Neural progenitor cell (in vitro differentiated cells): ENCODE measurements at regions not wholly inside any gene's neighbourhood (a gene's known extent, or its start where the extent isn't known, plus 50 kb on each side); places are given as distances from the start of the nearest gene placed in this dataset.

Experiments
- DNase-seq: peaks from one replicate; pipeline ENCODE4 v3.0.0-alpha.2; 2016; ENCODE audit warnings: low spot score
- H2AFZ ChIP-seq: fragments of 200-600 bp; sonication (generic); replicated peaks from 2 replicates; pipeline ENCODE4 v1.6.1; 2016; ENCODE audit warnings: antibody characterized with exemption
- H3F3A ChIP-seq: fragments of 200-600 bp; sonication (generic); 2 replicates; pipeline ENCODE4 v1.6.1; 2016; ENCODE audit warnings: antibody characterized with exemption, low read depth
- H3K27ac ChIP-seq: fragments of 200-600 bp; sonication (generic); 2 replicates; pipeline ENCODE4 v1.5.1; 2016; ENCODE audit warnings: mild to moderate bottlenecking
- H3K27me3 ChIP-seq: fragments of 200-600 bp; sonication (generic); 2 replicates; pipeline ENCODE4 v1.6.1; 2016; ENCODE audit warnings: mild to moderate bottlenecking, moderate library complexity
- H3K36me3 ChIP-seq: fragments of 200-600 bp; sonication (generic); 2 replicates; pipeline ENCODE4 v1.5.1; 2016
- H3K4me1 ChIP-seq: fragments of 200-600 bp; sonication (generic); 2 replicates; pipeline ENCODE4 v1.6.1; 2016; ENCODE audit warnings: mixed run types
- H3K4me2 ChIP-seq: fragments of 200-600 bp; sonication (generic); 2 replicates; pipeline ENCODE4 v1.6.1; 2016
- H3K4me3 ChIP-seq: fragments of 200-600 bp; sonication (generic); 2 replicates; pipeline ENCODE4 v1.5.1; 2016
- H3K79me2 ChIP-seq: fragments of 200-600 bp; sonication (generic); 2 replicates; pipeline ENCODE4 v1.6.1; 2016; ENCODE audit warnings: low read depth
- H3K9ac ChIP-seq: fragments of 200-600 bp; sonication (generic); 2 replicates; pipeline ENCODE4 v1.6.1; 2016
- H3K9me3 ChIP-seq: fragments of 200-600 bp; sonication (generic); 2 replicates; pipeline ENCODE4 v1.5.1; 2016; ENCODE audit warnings: low read depth
- H4K20me1 ChIP-seq: fragments of 200-600 bp; sonication (generic); 2 replicates; pipeline ENCODE4 v1.6.1; 2016; ENCODE audit warnings: low read depth
- H3K27ac Mint-ChIP-seq: 3 replicates; pipeline ENCODE4 v1.8.0; 2021; ENCODE audit warnings: mixed read lengths
- H3K27me3 Mint-ChIP-seq: 2 replicates; pipeline ENCODE4 v1.8.0; 2022; ENCODE audit warnings: low read depth, mild to moderate bottlenecking, inconsistent platforms, moderate library complexity, mixed read lengths; ENCODE audit not compliant: insufficient read depth
- H3K36me3 Mint-ChIP-seq: 3 replicates; pipeline ENCODE4 v1.8.0; 2021; ENCODE audit warnings: mixed read lengths
- H3K4me1 Mint-ChIP-seq: 3 replicates; pipeline ENCODE4 v1.8.0; 2021; ENCODE audit warnings: mixed read lengths
- H3K4me3 Mint-ChIP-seq: 3 replicates; pipeline ENCODE4 v1.8.0; 2021; ENCODE audit warnings: mild to moderate bottlenecking, moderate library complexity, mixed read lengths
- H3K9me3 Mint-ChIP-seq: 3 replicates; pipeline ENCODE4 v1.8.0; 2020; ENCODE audit warnings: mixed read lengths
- EZH2 ChIP-seq: fragments of 200-600 bp; sonication (generic); IDR thresholded peaks from 2 replicates; pipeline ENCODE4 v1.6.1; 2017; ENCODE audit warnings: antibody characterized with exemption, mild to moderate bottlenecking, moderate library complexity
- EZH2phosphoT487 ChIP-seq: fragments of 200-600 bp; sonication (generic); IDR thresholded peaks from 2 replicates; pipeline ENCODE4 v1.6.1; 2017; ENCODE audit warnings: antibody characterized with exemption
- TF ChIP-seq, protein P1 (sequence below): fragments of 200-600 bp; sonication (generic); IDR thresholded peaks from 2 replicates; pipeline ENCODE4 v1.5.1; 2017; ENCODE audit warnings: antibody characterized with exemption, mild to moderate bottlenecking

DNA sequence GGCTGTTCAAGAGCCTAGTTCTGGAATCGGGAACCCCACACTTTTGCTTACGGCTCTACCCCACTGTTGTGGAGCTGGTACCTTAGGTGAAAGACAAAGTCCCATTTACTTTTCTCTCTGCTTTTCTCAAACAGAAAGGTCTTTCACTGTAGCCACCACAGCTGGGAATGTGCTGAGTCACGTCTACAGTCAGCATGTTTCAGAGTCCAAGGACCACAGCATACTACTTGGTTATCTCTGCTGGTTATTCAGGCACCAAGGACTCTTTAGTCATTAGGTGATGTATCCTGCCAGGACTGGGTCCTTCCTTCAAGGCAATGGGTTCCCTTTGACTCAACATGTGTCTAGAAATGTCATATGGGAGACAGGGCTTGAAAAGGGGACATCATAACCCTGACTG is 266.8 kb upstream of the STEAP1 start:
- TF ChIP-seq EZH2phosphoT487 (no peak), EZH2 (no peak)
- TF ChIP-seq, protein P1, sequence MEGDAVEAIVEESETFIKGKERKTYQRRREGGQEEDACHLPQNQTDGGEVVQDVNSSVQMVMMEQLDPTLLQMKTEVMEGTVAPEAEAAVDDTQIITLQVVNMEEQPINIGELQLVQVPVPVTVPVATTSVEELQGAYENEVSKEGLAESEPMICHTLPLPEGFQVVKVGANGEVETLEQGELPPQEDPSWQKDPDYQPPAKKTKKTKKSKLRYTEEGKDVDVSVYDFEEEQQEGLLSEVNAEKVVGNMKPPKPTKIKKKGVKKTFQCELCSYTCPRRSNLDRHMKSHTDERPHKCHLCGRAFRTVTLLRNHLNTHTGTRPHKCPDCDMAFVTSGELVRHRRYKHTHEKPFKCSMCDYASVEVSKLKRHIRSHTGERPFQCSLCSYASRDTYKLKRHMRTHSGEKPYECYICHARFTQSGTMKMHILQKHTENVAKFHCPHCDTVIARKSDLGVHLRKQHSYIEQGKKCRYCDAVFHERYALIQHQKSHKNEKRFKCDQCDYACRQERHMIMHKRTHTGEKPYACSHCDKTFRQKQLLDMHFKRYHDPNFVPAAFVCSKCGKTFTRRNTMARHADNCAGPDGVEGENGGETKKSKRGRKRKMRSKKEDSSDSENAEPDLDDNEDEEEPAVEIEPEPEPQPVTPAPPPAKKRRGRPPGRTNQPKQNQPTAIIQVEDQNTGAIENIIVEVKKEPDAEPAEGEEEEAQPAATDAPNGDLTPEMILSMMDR, result no peak
- no peak for DNase-seq
- no peak overlapping the region for H3K4me3 Mint-ChIP-seq
- H3K4me1 Mint-ChIP-seq, result peaks cover 13% of the 10 kb centered on the region
- no peaks in the 10 kb centered on the region for H3K4me1 ChIP-seq
- no peak overlapping the region for H3K9ac ChIP-seq
- H3K9me3 Mint-ChIP-seq, result no peaks in the 10 kb centered on the region
- H2AFZ ChIP-seq, result no peak overlapping the region
- no peaks in the 10 kb centered on the region for H3K27me3 Mint-ChIP-seq
- no peak overlapping the region for H3K4me2 ChIP-seq
- H3K4me3 ChIP-seq, result no peak overlapping the region
- no peaks in the 10 kb centered on the region for H3K9me3 ChIP-seq
- H3K36me3 ChIP-seq, result no peaks in the 10 kb centered on the region
- H3F3A ChIP-seq, result no peaks in the 10 kb centered on the region
- no peaks in the 10 kb centered on the region for H3K79me2 ChIP-seq
- no peak overlapping the region for H3K27ac Mint-ChIP-seq
- no peak overlapping the region for H3K27ac ChIP-seq
- H3K27me3 ChIP-seq, result no peaks in the 10 kb centered on the region
- no peaks in the 10 kb centered on the region for H3K36me3 Mint-ChIP-seq
- no peaks in the 10 kb centered on the region for H4K20me1 ChIP-seq

DNA sequence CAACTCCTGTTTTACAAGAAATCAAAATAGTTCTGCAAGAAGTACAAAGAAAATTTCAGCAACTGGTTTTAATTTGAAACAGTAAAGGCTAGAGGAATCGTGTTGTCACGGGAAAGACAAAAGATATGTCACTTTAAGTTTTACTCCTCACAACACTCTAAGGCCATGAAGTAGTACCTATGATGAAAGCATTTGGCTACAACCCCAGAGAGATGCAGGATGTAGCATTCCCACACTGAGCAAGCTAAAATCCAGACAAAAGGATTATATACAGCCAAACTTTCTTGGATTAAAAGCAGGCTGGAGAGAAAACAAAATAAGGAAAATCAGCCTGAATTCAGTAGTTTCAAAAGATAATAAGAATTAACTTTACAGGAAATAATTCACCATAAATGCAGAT is 245.5 kb upstream of the STEAP1 start:
- no peak overlapping the region for H2AFZ ChIP-seq
- no peaks in the 10 kb centered on the region for H3K36me3 Mint-ChIP-seq
- H3K27me3 Mint-ChIP-seq, result no peaks in the 10 kb centered on the region
- no peaks in the 10 kb centered on the region for H3K36me3 ChIP-seq
- H3K4me3 Mint-ChIP-seq, result no peak overlapping the region
- H3K4me1 ChIP-seq, result no peaks in the 10 kb centered on the region
- H3K4me2 ChIP-seq, result no peak overlapping the region
- H4K20me1 ChIP-seq, result no peaks in the 10 kb centered on the region
- H3K9ac ChIP-seq, result no peak overlapping the region
- H3K27me3 ChIP-seq, result no peaks in the 10 kb centered on the region
- no peak overlapping the region for H3K4me3 ChIP-seq
- H3K4me1 Mint-ChIP-seq, result peaks cover 11% of the 10 kb centered on the region
- no peaks in the 10 kb centered on the region for H3K9me3 Mint-ChIP-seq
- no peaks in the 10 kb centered on the region for H3K9me3 ChIP-seq
- TF ChIP-seq EZH2, result no peak
- no peaks in the 10 kb centered on the region for H3F3A ChIP-seq
- H3K79me2 ChIP-seq, result no peaks in the 10 kb centered on the region
- DNase-seq, result no peak
- H3K27ac Mint-ChIP-seq, result no peak overlapping the region
- H3K27ac ChIP-seq, result no peak overlapping the region

DNA sequence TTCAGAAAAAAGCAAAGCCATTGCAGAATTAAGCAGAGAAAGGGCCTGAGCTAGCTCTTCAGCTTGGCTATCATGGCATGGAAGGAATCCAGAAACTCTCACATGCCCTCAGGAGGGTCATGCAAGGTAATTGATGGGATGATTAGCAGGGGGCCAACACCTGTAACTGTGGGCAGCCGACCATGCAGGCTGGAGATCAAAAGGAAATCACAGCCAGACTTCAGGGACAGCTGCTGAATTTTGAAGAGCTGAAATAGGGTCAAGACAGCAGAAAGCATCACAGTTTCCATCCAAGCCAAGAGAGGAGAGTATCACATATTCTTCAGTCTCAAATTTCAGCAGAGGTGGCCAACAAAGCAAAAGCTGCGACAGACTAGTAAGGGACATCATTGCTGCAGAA is 239.6 kb upstream of the STEAP1 start:
- peak; percentile 21 for DNase-seq
- H3K36me3 Mint-ChIP-seq, result no peaks in the 10 kb centered on the region

DNA sequence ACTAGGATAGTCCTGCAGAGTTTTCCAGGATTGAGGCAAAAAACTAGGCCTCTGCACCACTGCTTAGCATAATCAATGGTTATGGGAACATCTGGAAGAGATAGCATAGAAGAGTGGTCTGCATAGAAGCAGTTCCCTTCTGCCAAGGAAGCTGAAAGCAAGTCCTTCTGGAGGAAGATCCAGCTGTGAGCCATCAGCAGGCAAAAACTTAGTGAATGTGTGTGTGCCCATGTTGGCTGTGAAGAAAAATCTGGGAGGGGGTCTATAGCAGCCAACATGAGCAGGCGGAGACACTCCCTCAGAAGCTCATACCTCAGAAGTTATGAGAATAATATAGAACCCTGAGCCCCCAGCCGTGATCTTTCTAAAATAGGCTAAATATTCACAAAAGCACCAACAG is 228.1 kb upstream of the STEAP1 start:
- no peak overlapping the region for H3K4me3 Mint-ChIP-seq
- Histone ChIP-seq H3K79me2 (no peaks in the 10 kb centered on the region), H3K27ac (no peak overlapping the region), H3F3A (no peaks in the 10 kb centered on the region), H3K4me3 (no peak overlapping the region), H3K9me3 (no peaks in the 10 kb centered on the region), H3K9ac (no peak overlapping the region), H2AFZ (no peak overlapping the region), H3K36me3 (no peaks in the 10 kb centered on the region), H3K4me1 (no peaks in the 10 kb centered on the region), H4K20me1 (no peaks in the 10 kb centered on the region), H3K27me3 (no peaks in the 10 kb centered on the region), H3K4me2 (no peak overlapping the region)
- no peak for DNase-seq
- no peak overlapping the region for H3K27ac Mint-ChIP-seq
- peaks cover 17% of the 10 kb centered on the region for H3K4me1 Mint-ChIP-seq
- TF ChIP-seq EZH2 (no peak), EZH2phosphoT487 (no peak)
- TF ChIP-seq, protein P1, result no peak
- H3K9me3 Mint-ChIP-seq, result no peaks in the 10 kb centered on the region
- no peaks in the 10 kb centered on the region for H3K27me3 Mint-ChIP-seq
- no peaks in the 10 kb centered on the region for H3K36me3 Mint-ChIP-seq

More for the DNA sequence above, 239.6 kb upstream of the STEAP1 start:
- Mint-ChIP-seq H3K27me3 (no peaks in the 10 kb centered on the region), H3K9me3 (no peaks in the 10 kb centered on the region), H3K4me1 (no peaks in the 10 kb centered on the region), H3K4me3 (no peak overlapping the region), H3K27ac (no peak overlapping the region)
- H3K4me3 ChIP-seq, result no peak overlapping the region
- no peak overlapping the region for H3K27ac ChIP-seq
- no peak overlapping the region for H3K4me2 ChIP-seq
- no peaks in the 10 kb centered on the region for H4K20me1 ChIP-seq
- no peaks in the 10 kb centered on the region for H3K27me3 ChIP-seq
- no peak overlapping the region for H3K9ac ChIP-seq
- H3F3A ChIP-seq, result no peaks in the 10 kb centered on the region
- TF ChIP-seq, protein P1, result no peak
- no peak for TF ChIP-seq EZH2phosphoT487
- TF ChIP-seq EZH2, result no peak
- H2AFZ ChIP-seq, result no peak overlapping the region
- no peaks in the 10 kb centered on the region for H3K4me1 ChIP-seq
- no peaks in the 10 kb centered on the region for H3K9me3 ChIP-seq
- H3K79me2 ChIP-seq, result no peaks in the 10 kb centered on the region
- no peaks in the 10 kb centered on the region for H3K36me3 ChIP-seq
